Uterus (tissue), 3 donors: ENCODE measurements at regions not wholly inside any gene's neighbourhood (a gene's known extent, or its start where the extent isn't known, plus 50 kb on each side); places are given as distances from the start of the nearest gene placed in this dataset.

Source experiments
- DNase-seq, 2 donors: peaks; one replicate each; pipeline ENCODE4 v3.0.0-alpha.2; 2019 to 2020
- H3K27ac ChIP-seq, 2 donors: fragments of 200-600 bp; sonication (generic); 1 replicate in 1 of 2; 2 replicates in 1 of 2; pipeline ENCODE4 v1.5.1; 2016 to 2018
- H3K27me3 ChIP-seq, 2 donors: fragments of 200-600 bp; sonication (generic); one replicate each; pipeline ENCODE4 v1.5.1; 2018 to 2019; ENCODE audit warnings: control low read depth in 1 of 2
- H3K36me3 ChIP-seq, 2 donors: fragments of 200-600 bp; sonication (generic); one replicate each; pipeline ENCODE4 v1.5.1; 2019; ENCODE audit warnings: control low read depth in 1 of 2
- H3K4me1 ChIP-seq, 2 donors: fragments of 200-600 bp; sonication (generic); one replicate each; pipeline ENCODE4 v1.5.1; 2018 to 2019; ENCODE audit warnings: control low read depth in 1 of 2
- H3K4me3 ChIP-seq, 2 donors: fragments of 200-600 bp; sonication (generic); 1 replicate in 1 of 2; 2 replicates in 1 of 2; pipeline ENCODE4 v1.5.1; 2018 to 2019; ENCODE audit warnings: mild to moderate bottlenecking in 1 of 2
- H3K9me3 ChIP-seq, 2 donors: fragments of 200-600 bp; sonication (generic); one replicate each; pipeline ENCODE4 v1.5.1; 2019; ENCODE audit warnings: control low read depth in 1 of 2
- POLR2A ChIP-seq, 2 donors: fragments of 450-650 bp; IDR thresholded peaks; one replicate each; pipeline ENCODE4 v1.6.1; 2016; ENCODE audit warnings: antibody characterized with exemption in 2 of 2, mild to moderate bottlenecking in 1 of 2, moderate library complexity in 1 of 2
- intact Hi-C: fragments of 100-400 bp; cut with DNase I; formaldehyde crosslinking; loops from one replicate; pipeline ENCODE4 v1.15.1; 2023; ENCODE audit warnings: low total_unique reads
- TF ChIP-seq, protein P1 (sequence below), 4 experiments: fragments of 200-600 bp in 2 of 4; fragments of 450-650 bp in 2 of 4; sonication (generic) in 2 of 4; IDR thresholded peaks; one replicate each; pipeline ENCODE4 v1.5.1; 2016 to 2019; ENCODE audit warnings: antibody characterized with exemption in 4 of 4, mild to moderate bottlenecking in 2 of 4, moderate library complexity in 1 of 4
- donor health status: DM: yes; HTN: yes; CAD: no.

DNA sequence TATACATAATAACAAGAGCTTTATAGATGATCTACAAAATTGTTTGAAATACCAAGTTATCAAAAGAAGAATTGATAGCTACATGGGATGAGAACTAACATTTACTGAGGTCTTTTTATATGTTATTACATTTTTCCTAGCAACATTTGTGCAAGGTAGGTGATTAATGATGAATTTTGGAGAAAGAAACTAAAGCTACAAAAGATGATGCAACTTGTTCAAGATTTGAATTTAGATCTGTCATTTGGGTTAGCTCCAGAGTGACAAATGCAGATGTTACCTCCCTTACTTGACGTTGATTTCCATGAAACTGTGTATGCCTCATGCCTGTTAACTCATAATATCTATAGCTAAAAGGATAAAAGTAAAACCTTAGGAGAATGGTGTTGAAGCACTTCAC lies 84.5 kb upstream of the EYA4 start:
- no peaks in the 10 kb centered on the region for H3K27me3 ChIP-seq
- H3K36me3 ChIP-seq = no peaks in the 10 kb centered on the region
- intact Hi-C loops = no loop called here
- H3K4me3 ChIP-seq = no peak overlapping the region
- TF ChIP-seq POLR2A (IDR thresholded peaks at IDR 0.05) = no peak
- TF ChIP-seq, protein P1, sequence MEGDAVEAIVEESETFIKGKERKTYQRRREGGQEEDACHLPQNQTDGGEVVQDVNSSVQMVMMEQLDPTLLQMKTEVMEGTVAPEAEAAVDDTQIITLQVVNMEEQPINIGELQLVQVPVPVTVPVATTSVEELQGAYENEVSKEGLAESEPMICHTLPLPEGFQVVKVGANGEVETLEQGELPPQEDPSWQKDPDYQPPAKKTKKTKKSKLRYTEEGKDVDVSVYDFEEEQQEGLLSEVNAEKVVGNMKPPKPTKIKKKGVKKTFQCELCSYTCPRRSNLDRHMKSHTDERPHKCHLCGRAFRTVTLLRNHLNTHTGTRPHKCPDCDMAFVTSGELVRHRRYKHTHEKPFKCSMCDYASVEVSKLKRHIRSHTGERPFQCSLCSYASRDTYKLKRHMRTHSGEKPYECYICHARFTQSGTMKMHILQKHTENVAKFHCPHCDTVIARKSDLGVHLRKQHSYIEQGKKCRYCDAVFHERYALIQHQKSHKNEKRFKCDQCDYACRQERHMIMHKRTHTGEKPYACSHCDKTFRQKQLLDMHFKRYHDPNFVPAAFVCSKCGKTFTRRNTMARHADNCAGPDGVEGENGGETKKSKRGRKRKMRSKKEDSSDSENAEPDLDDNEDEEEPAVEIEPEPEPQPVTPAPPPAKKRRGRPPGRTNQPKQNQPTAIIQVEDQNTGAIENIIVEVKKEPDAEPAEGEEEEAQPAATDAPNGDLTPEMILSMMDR (IDR thresholded peaks at IDR 0.05) = no peak
- H3K9me3 ChIP-seq = no peaks in the 10 kb centered on the region
- H3K4me1 ChIP-seq = no peaks in the 10 kb centered on the region
- no peak overlapping the region for H3K27ac ChIP-seq
- DNase-seq = no peak

DNA sequence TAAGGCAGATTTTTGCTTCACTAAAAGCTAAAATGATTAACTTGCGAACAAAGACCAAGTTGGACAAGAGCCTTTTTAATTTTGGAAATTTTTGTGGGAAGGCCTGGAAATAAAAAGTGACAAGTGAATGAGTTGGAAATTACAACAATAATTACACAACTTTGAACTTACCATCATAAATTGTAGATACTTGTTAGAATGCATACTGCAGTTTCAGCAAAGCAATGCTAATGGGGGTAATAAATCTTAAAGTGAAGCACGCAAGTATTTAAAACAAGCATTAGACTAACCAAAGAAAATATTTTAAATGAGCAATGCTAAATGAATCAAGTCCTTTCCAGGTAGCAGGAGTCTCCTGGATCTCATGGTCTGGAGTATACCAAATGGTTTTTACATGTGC lies 83.2 kb upstream of the EYA4 start:
- no peak for TF ChIP-seq POLR2A (IDR thresholded peaks at IDR 0.05)
- TF ChIP-seq, protein P1 (IDR thresholded peaks at IDR 0.05) = no peak
- no peak overlapping the region for H3K27ac ChIP-seq
- intact Hi-C loops = no loop called here
- H3K4me3 ChIP-seq = no peak overlapping the region
- no peaks in the 10 kb centered on the region for H3K9me3 ChIP-seq
- no peaks in the 10 kb centered on the region for H3K36me3 ChIP-seq
- H3K27me3 ChIP-seq = peaks cover 0 to 4% of the 10 kb centered on the region in 2 donors
- DNase-seq = no peak
- no peaks in the 10 kb centered on the region for H3K4me1 ChIP-seq

DNA sequence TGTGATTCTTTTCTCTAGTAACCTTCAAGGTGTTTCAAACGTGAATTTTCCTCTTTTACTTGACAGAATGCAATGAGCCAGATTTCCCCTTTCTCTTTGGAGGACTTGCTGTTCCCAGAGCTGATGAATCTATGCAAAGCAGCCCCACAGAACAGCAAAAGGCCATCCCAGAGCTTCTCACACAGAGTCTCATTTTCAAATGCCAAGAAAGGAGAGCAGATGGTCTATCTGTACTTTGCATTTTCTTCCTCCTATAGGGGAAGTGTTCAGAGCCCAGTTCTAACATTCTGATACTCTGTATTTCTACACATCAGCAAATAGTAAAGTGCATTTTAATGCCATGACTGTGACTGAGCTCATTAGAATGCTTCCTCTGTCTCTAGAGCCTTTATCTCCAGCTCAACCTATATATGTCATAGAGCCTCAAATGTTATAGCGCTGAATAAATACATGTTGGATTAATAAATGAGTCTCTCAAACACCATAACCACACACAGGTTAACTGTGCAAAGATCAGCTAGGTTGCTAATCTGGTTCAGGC lies 81.8 kb upstream of the EYA4 start:
- DNase-seq = no peak
- no peak overlapping the region for H3K27ac ChIP-seq
- no peak overlapping the region for H3K4me3 ChIP-seq
- no peak for TF ChIP-seq POLR2A (IDR thresholded peaks at IDR 0.05)
- TF ChIP-seq, protein P1 (IDR thresholded peaks at IDR 0.05) = no peak
- H3K9me3 ChIP-seq = no peaks in the 10 kb centered on the region
- intact Hi-C loops = no loop called here
- H3K36me3 ChIP-seq = no peaks in the 10 kb centered on the region
- peaks cover 0 to 5% of the 10 kb centered on the region in 2 donors for H3K27me3 ChIP-seq
- no peaks in the 10 kb centered on the region for H3K4me1 ChIP-seq

DNA sequence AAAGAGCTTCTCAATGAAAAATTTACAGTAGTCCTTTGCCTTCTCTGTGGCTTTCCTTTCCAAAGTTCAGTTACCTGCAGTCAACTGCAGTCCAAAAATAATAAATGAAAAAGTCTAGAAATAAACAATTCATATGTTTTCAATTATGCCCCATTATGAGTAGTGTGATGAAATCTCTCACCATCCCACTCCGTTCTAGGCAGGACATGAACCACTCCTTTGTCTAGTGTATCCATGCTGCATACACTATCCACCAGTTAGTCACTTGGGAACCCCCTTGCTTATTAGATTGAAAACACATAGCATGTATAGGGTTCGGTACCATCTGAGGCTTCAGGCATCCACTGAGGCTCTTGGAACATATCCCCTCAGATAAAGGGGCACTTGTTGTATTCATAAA lies 80.6 kb upstream of the EYA4 start:
- Histone ChIP-seq H3K9me3 (no peaks in the 10 kb centered on the region), H3K27ac (no peak overlapping the region), H3K36me3 (no peaks in the 10 kb centered on the region), H3K4me1 (no peaks in the 10 kb centered on the region), H3K4me3 (no peak overlapping the region), H3K27me3 (peaks cover 0 to 5% of the 10 kb centered on the region in 2 donors)
- intact Hi-C loops = no loop called here
- DNase-seq = no peak
- TF ChIP-seq, protein P1 (IDR thresholded peaks at IDR 0.05) = no peak

DNA sequence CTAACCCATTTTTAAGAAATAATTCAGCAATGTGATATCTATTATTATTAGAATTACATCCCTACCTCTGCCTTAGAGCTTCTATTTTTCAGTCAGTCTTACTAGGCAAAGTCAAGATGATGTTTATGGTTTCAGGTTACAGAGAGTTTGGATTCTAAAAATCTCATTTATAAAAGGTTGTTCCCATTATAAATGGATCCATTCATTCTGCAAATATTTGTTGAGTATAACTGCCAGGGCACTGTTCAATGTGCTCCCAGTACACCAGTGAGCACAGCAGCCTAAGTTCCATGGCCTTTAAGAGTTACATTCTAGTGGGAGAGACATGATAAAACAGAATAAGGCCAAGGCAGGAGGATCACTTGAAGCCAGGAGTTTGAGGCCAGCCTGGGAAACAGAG lies 75.9 kb upstream of the EYA4 start:
- intact Hi-C loops = no loop called here
- no peak overlapping the region for H3K4me3 ChIP-seq
- no peak for TF ChIP-seq POLR2A (IDR thresholded peaks at IDR 0.05)
- TF ChIP-seq, protein P1 (IDR thresholded peaks at IDR 0.05) = no peak
- H3K4me1 ChIP-seq = no peaks in the 10 kb centered on the region
- no peaks in the 10 kb centered on the region for H3K36me3 ChIP-seq
- no peaks in the 10 kb centered on the region for H3K9me3 ChIP-seq
- no peak overlapping the region for H3K27ac ChIP-seq
- no peak for DNase-seq
- peaks cover 0 to 5% of the 10 kb centered on the region in 2 donors for H3K27me3 ChIP-seq
